ENCODE measurements at regions not wholly inside any gene's neighbourhood (a gene's known extent, or its start where the extent isn't known, plus 50 kb on each side); places are given as distances from the start of the nearest gene placed in this dataset.

GRCh38 chr13:68078874-68079273, 848.7 kb upstream of the PCDH9 start:
- no peak for TF ChIP-seq CTCF (IDR thresholded peaks at IDR 0.05; ENCODE audit: low read depth, low read length)
- TF ChIP-seq POLR2A (IDR thresholded peaks at IDR 0.05; ENCODE audit: extremely low read depth, insufficient read length): no peak
- TF ChIP-seq MYC (IDR thresholded peaks at IDR 0.05; ENCODE audit: low read depth, low read length): no peak
